Cardiac muscle cell (in vitro differentiated cells and primary cell): ENCODE measurements at regions not wholly inside any gene's neighbourhood (a gene's known extent, or its start where the extent isn't known, plus 50 kb on each side); places are given as distances from the start of the nearest gene placed in this dataset.
A peak's percentile ranks its signal among the peaks of the same experiment; 100 is the strongest.

Source experiments
- DNase-seq, 2 donors: peaks; one replicate each; pipeline versions ENCODE4 v3.0.0 to v3.0.0-alpha.2; 2010 to 2017; ENCODE audit warnings: low read depth in 1 of 2, low spot score in 1 of 2
- H3K27ac ChIP-seq: fragments of 200-600 bp; sonication (generic); 2 replicates; pipeline ENCODE4 v1.5.1; 2016
- H3K27me3 ChIP-seq: fragments of 200-600 bp; sonication (generic); 2 replicates; pipeline ENCODE4 v1.6.0; 2016; ENCODE audit warnings: control low read depth
- H3K36me3 ChIP-seq: fragments of 200-600 bp; sonication (generic); 2 replicates; pipeline ENCODE4 v1.5.1; 2016; ENCODE audit warnings: control low read depth
- H3K4me1 ChIP-seq: fragments of 200-600 bp; sonication (generic); 2 replicates; pipeline ENCODE4 v1.8.1; 2017; ENCODE audit warnings: low read depth, mild to moderate bottlenecking, mixed run types
- H3K4me3 ChIP-seq: fragments of 200-600 bp; sonication (generic); 2 replicates; pipeline ENCODE4 v1.5.1; 2016; ENCODE audit warnings: mild to moderate bottlenecking
- H3K9me3 ChIP-seq: fragments of 200-600 bp; sonication (generic); 2 replicates; pipeline ENCODE4 v1.5.1; 2017; ENCODE audit warnings: low read depth, mild to moderate bottlenecking, control low read depth
- CTCF ChIP-seq: IDR thresholded peaks from 2 replicates; pipeline ENCODE4 v1.5.1; 2012; ENCODE audit warnings: low read depth, mild to moderate bottlenecking, low read length

GRCh38 chr9:28045051-28045450 lies 471.8 kb upstream of the C9orf72 start:
- Histone ChIP-seq H3K4me3 (no peak overlapping the region), H3K9me3 (no peaks in the 10 kb centered on the region), H3K4me1 (peaks cover 2% of the 10 kb centered on the region), H3K27ac (no peak overlapping the region), H3K27me3 (no peaks in the 10 kb centered on the region), H3K36me3 (no peaks in the 10 kb centered on the region)
- DNase-seq: no peak
- no peak for TF ChIP-seq CTCF

- DNase-seq: no peak
Observed at GRCh38 chr9:28050046-28050445, 476.8 kb upstream of the C9orf72 start.

GRCh38 chr9:28050941-28051340 lies 477.7 kb upstream of the C9orf72 start:
- Histone ChIP-seq H3K27me3 (no peaks in the 10 kb centered on the region), H3K4me3 (no peak overlapping the region), H3K9me3 (no peaks in the 10 kb centered on the region), H3K36me3 (no peaks in the 10 kb centered on the region), H3K4me1 (peaks cover 5% of the 10 kb centered on the region), H3K27ac (no peak overlapping the region)
- no peak for DNase-seq
- no peak for TF ChIP-seq CTCF

More at GRCh38 chr9:28050046-28050445, 476.8 kb upstream of the C9orf72 start:
- no peaks in the 10 kb centered on the region for H3K36me3 ChIP-seq
- no peak overlapping the region for H3K27ac ChIP-seq
- no peak for TF ChIP-seq CTCF
- no peak overlapping the region for H3K4me3 ChIP-seq
- no peaks in the 10 kb centered on the region for H3K27me3 ChIP-seq
- no peaks in the 10 kb centered on the region for H3K4me1 ChIP-seq
- H3K9me3 ChIP-seq: no peaks in the 10 kb centered on the region

DNA sequence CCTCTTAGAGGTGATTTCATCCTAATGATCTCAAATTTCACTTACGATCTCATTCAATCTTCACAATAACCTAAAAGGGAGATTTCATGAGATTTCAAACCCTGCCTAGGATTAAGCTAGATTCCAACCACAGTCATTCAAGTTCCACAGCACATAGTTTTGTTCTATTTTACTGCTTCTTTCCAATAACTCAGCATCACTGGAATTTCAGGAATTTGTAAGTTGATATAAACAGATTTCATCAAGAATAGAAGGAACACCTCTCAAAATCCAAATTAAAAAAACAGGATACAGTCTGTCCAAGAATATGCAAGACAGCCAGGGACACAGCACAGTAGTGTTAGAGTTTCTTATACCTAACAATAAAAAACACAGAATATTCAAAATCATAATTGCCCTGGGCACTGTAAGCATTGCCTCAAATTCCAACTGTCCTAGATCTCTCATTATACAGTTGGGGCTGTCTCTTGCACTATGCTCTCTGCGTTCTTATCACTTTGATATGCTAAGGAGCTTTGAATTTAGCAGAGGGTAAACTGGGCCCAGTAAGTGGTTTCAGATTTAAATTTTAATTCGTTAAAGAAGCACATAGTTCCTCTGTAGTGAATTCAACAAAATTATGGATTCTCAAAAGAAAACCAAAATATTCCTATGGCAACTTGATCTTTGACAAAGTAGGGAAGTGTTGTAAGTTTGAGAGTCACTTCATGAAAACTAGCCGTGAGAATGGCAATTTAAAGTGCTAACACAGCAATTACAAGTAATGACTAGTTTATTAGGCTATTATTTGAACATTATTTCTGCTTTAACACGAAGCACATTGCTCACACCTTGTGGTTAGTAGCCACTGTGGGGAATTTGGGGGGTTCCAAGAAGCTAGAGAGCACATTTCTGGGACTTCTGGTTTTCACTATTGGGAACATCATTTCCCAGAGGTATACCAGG lies 478.6 kb upstream of the C9orf72 start:
- Histone ChIP-seq H3K27ac (no peak overlapping the region), H3K4me1 (peaks cover 5% of the 10 kb centered on the region), H3K9me3 (no peaks in the 10 kb centered on the region), H3K27me3 (no peaks in the 10 kb centered on the region), H3K4me3 (no peak overlapping the region), H3K36me3 (no peaks in the 10 kb centered on the region)
- no peak for DNase-seq
- TF ChIP-seq CTCF: no peak

- Histone ChIP-seq H3K27me3 (no peaks in the 10 kb centered on the region), H3K9me3 (no peaks in the 10 kb centered on the region), H3K4me3 (no peak overlapping the region), H3K36me3 (no peaks in the 10 kb centered on the region), H3K4me1 (peaks cover 5% of the 10 kb centered on the region), H3K27ac (no peak overlapping the region)
- peak in 1 of 2 donors; percentile 24 for DNase-seq
- no peak for TF ChIP-seq CTCF
Observed at GRCh38 chr9:28053096-28053777, 480.0 kb upstream of the C9orf72 start.
